GM12878 (cell line): ENCODE measurements at regions not wholly inside any gene's neighbourhood (a gene's known extent, or its start where the extent isn't known, plus 50 kb on each side); places are given as distances from the start of the nearest gene placed in this dataset.

ENCODE experiments used
- ATAC-seq: fragments of 200-7000 bp; cut with Tn5 transposase; 3 replicates; pipeline ENCODE4 v1.9.1; 2020; ENCODE audit warnings: mild to moderate bottlenecking, moderate library complexity
- BruUV-seq: library from RNA; stranded (reverse); fragments of 400-500 nt; replicated peaks from 2 replicates; lab custom pipeline; 2021; lab: Mats Ljungman, UMichigan
- CTCF ChIA-PET: fragments of 300-600 bp; sonication (Branson Sonifier 250); formaldehyde crosslinking; extraction: SDS; loops from one replicate; lab custom pipeline; 2021; ENCODE audit warnings: inconsistent platforms; lab: Yijun Ruan, JAX
- POLR2A ChIA-PET: fragments of 350-600 bp; formaldehyde crosslinking; extraction: SDS; loops from one replicate; lab custom pipeline; 2021; ENCODE audit warnings: inconsistent platforms; lab: Charles Lee
- RAD21 ChIA-PET: fragments of 300-600 bp; sonication (Branson Sonifier 250); formaldehyde crosslinking; loops from one replicate; lab custom pipeline; 2023; ENCODE audit warnings: antibody characterized with exemption; ENCODE audit not compliant: unreplicated experiment; lab: Charles Lee
- SMC1A ChIA-PET: fragments of 300-600 bp; sonication (Branson Sonifier 250); formaldehyde crosslinking; loops from one replicate; lab custom pipeline; 2023; ENCODE audit not compliant: unreplicated experiment, uncharacterized antibody; lab: Charles Lee
- DNase-seq: peaks from one replicate; pipeline ENCODE4 v3.0.0-alpha.2; 2011; ENCODE audit warnings: low read depth, low spot score
- FAIRE-seq: peaks from 3 replicates; lab custom pipeline; 2011; peaks lifted over from hg19 to GRCh38; lab: Jason Lieb, UNC
- H2AFZ ChIP-seq: 2 replicates; pipeline ENCODE4 v1.6.0; 2011; ENCODE audit warnings: low read depth, low read length, control low read depth; ENCODE audit not compliant: control insufficient read depth
- H3K27ac ChIP-seq: 2 replicates; pipeline ENCODE4 v1.5.1; 2011; ENCODE audit warnings: control low read depth; ENCODE audit not compliant: control insufficient read depth, insufficient read depth
- H3K27me3 ChIP-seq, 2 experiments: replicated peaks in 1 of 2; 2 replicates each; pipeline versions ENCODE4 v1.6.0 to v1.6.1; 2011; ENCODE audit warnings: low read length in 1 of 2; ENCODE audit not compliant: control insufficient read depth in 2 of 2, insufficient read depth in 2 of 2
- H3K36me3 ChIP-seq, 2 experiments: 2 replicates each; pipeline ENCODE4 v1.5.1; 2011; ENCODE audit warnings: low read length in 1 of 2; ENCODE audit not compliant: control insufficient read depth in 2 of 2, insufficient read depth in 2 of 2
- H3K4me1 ChIP-seq: 2 replicates; pipeline ENCODE4 v1.6.1; 2011; ENCODE audit warnings: mild to moderate bottlenecking, low read length, moderate library complexity, mixed read lengths; ENCODE audit not compliant: control insufficient read depth, insufficient read depth
- H3K4me2 ChIP-seq: 2 replicates; pipeline ENCODE4 v1.6.0; 2011; ENCODE audit warnings: control low read depth; ENCODE audit not compliant: control insufficient read depth, insufficient read depth
- H3K4me3 ChIP-seq: fragments of 200-600 bp; sonication (generic); 2 replicates; pipeline ENCODE4 v1.5.1; 2016
- H3K79me2 ChIP-seq: 2 replicates; pipeline ENCODE4 v1.6.0; 2011; ENCODE audit warnings: low read length; ENCODE audit not compliant: control insufficient read depth, insufficient read depth
- H3K9ac ChIP-seq: 2 replicates; pipeline ENCODE4 v1.8.0; 2011; ENCODE audit warnings: low read length, control low read depth, mixed read lengths; ENCODE audit not compliant: control insufficient read depth, insufficient read depth
- H3K9me3 ChIP-seq: replicated peaks from 3 replicates; pipeline ENCODE4 v1.5.1; 2011; ENCODE audit warnings: mild to moderate bottlenecking, low read length; ENCODE audit not compliant: control insufficient read depth, insufficient read depth
- H4K20me1 ChIP-seq: 2 replicates; pipeline ENCODE4 v1.6.0; 2011; ENCODE audit not compliant: control insufficient read depth, insufficient read depth
- CREB1 ChIP-seq: IDR thresholded peaks from 2 replicates; pipeline ENCODE4 v1.6.1; 2012; ENCODE audit warnings: low read depth, mild to moderate bottlenecking, inconsistent platforms
- FOXM1 ChIP-seq: IDR thresholded peaks from 2 replicates; pipeline ENCODE4 v1.6.1; 2012; ENCODE audit warnings: low read depth, mild to moderate bottlenecking, inconsistent platforms, low read length, moderate library complexity
- IKZF1 ChIP-seq: fragments of 450-650 bp; conservative IDR thresholded peaks from 2 replicates; pipeline ENCODE4 v1.6.1; 2017; ENCODE audit warnings: antibody characterized with exemption, mild to moderate bottlenecking
- NFYB ChIP-seq: IDR thresholded peaks from 2 replicates; pipeline ENCODE4 v1.6.1; 2011; ENCODE audit warnings: low read depth, mild to moderate bottlenecking, low read length, improper control_type of control experiment, moderate library complexity; ENCODE audit not compliant: insufficient read depth
- NR2C1 ChIP-seq: fragments of 450-650 bp; IDR thresholded peaks from 2 replicates; pipeline ENCODE4 v1.6.1; 2017; ENCODE audit warnings: antibody characterized with exemption, mild to moderate bottlenecking, moderate library complexity
- NR2F1 ChIP-seq: fragments of 450-650 bp; conservative IDR thresholded peaks from 2 replicates; pipeline ENCODE4 v1.6.1; 2017; ENCODE audit warnings: mild to moderate bottlenecking
- POU2F2 ChIP-seq: IDR thresholded peaks from 3 replicates; pipeline ENCODE4 v1.6.1; 2011; ENCODE audit warnings: low read depth, mild to moderate bottlenecking, low read length, borderline replicate concordance
- RFX5 ChIP-seq: IDR thresholded peaks from 2 replicates; pipeline ENCODE4 v1.6.1; 2011; ENCODE audit warnings: low read depth, low read length, improper control_type of control experiment
- SIX5 ChIP-seq: IDR thresholded peaks from 2 replicates; pipeline ENCODE4 v1.6.1; 2011; ENCODE audit warnings: mild to moderate bottlenecking, low read depth, low read length, moderate library complexity; ENCODE audit not compliant: severe bottlenecking
- SPI1 ChIP-seq: IDR thresholded peaks from 2 replicates; pipeline ENCODE4 v1.6.1; 2011; ENCODE audit warnings: low read depth, mild to moderate bottlenecking, low read length, moderate library complexity, borderline replicate concordance; ENCODE audit not compliant: insufficient read depth
- TBL1XR1 ChIP-seq: IDR thresholded peaks from 2 replicates; pipeline ENCODE4 v1.6.1; 2012; ENCODE audit warnings: low read depth, low read length, improper control_type of control experiment
- YY1 ChIP-seq: IDR thresholded peaks from 2 replicates; pipeline ENCODE4 v1.6.1; 2011; ENCODE audit warnings: low read depth, mild to moderate bottlenecking, low read length
- ZNF384 ChIP-seq: IDR thresholded peaks from 2 replicates; pipeline ENCODE4 v1.6.1; 2012; ENCODE audit warnings: low read depth, mild to moderate bottlenecking, low read length, improper control_type of control experiment, borderline replicate concordance
- ZZZ3 ChIP-seq: IDR thresholded peaks from 2 replicates; pipeline ENCODE4 v1.6.1; 2011; ENCODE audit warnings: low read depth; ENCODE audit not compliant: control insufficient read depth, insufficient read length
- WGBS: methylation state at CpG from one replicate; pipeline ENCODE4 v1.1.6; 2016; ENCODE audit warnings: low lambda C conversion rate; ENCODE audit not compliant: insufficient replicate concordance, insufficient coverage; ENCODE audit errors: missing lambda C conversion rate; 5-methylcytosine and 5-hydroxymethylcytosine counted together
- in situ Hi-C: fragments of 300-500 bp; cut with MboI; formaldehyde crosslinking; loops from 9 replicates; pipeline ENCODE4 v1.14.3; 2018; ENCODE audit warnings: mixed read lengths
- intact Hi-C: fragments of 100-400 bp; cut with micrococcal nuclease; formaldehyde crosslinking; loops from one replicate; pipeline ENCODE4 v1.14.2; 2022; ENCODE audit not compliant: unreplicated experiment
- TF ChIP-seq, protein P1 (sequence below): IDR thresholded peaks from 2 replicates; pipeline ENCODE4 v1.6.1; 2012; ENCODE audit warnings: low read depth, low read length, improper control_type of control experiment
- TF ChIP-seq, protein P2 (sequence below): fragments of 450-650 bp; IDR thresholded peaks from 2 replicates; pipeline ENCODE4 v1.6.1; 2018; ENCODE audit warnings: borderline replicate concordance, mild to moderate bottlenecking; ENCODE audit not compliant: partially characterized antibody
- TF ChIP-seq, protein P3 (sequence below): IDR thresholded peaks from 2 replicates; pipeline ENCODE4 v1.6.1; 2012; ENCODE audit warnings: low read depth, low read length, improper control_type of control experiment
- TF ChIP-seq, protein P4 (sequence below): fragments of 450-650 bp; formaldehyde crosslinking; IDR thresholded peaks from 2 replicates; pipeline ENCODE4 v1.4.0; 2022; ENCODE audit warnings: mild to moderate bottlenecking, moderate library complexity

DNA sequence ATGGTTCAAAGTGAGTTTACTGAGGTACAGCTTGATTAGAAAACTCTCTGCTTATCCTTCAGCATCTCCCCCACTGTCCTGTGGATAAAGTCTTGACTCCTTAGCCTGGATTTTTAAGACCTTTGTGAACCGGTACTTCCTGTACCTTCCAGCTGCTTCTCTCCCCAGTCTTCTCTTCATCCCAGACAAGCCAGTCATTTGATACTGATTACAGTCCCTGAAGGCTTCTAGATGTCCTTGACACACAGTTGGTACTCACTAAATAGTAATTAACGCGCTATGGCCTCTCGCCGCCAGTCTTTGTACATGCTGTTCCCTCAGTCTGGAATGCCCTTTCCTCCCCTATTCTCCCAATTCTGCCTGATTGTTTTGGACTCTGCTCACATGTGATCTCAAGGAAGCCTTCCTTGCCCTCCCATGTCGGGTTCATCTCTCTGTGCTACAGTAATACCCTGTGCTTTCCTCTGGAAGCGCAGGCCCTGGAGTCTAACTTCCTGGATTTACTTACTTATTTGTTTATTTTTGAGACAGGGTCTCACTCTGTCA lies 50.6 kb upstream of the PTGR2 start:
- ChIA-PET POLR2A (no interaction called here), SMC1A (interaction anchor here (0.5 to 1.3 kb wide), 6 partner anchors 21 to 316 kb away, joined by 3 read pairs; no protein-coding TSS in a partner anchor), CTCF (interaction anchor here (0.9 to 1.2 kb wide), 2 partner anchors 72 to 238 kb away, joined by 3 to 6 read pairs; no protein-coding TSS in a partner anchor), RAD21 (interaction anchor here (1.5 kb wide), 2 partner anchors 43 to 72 kb away, joined by 3 to 5 read pairs; no protein-coding TSS in a partner anchor)
- no TSS peak for BruUV-seq
- Histone ChIP-seq H3K27ac (no peak overlapping the region), H3K4me3 (no peak overlapping the region), H3K4me1 (peaks cover 15% of the 10 kb centered on the region), H2AFZ (no peak overlapping the region), H3K79me2 (no peaks in the 10 kb centered on the region), H3K27me3 (no peaks in the 10 kb centered on the region), H3K4me2 (no peak overlapping the region), H3K36me3 (no peaks in the 10 kb centered on the region), H4K20me1 (no peaks in the 10 kb centered on the region), H3K9ac (no peak overlapping the region), H3K9me3 (no peaks in the 10 kb centered on the region)
- intact Hi-C loops: no loop called here
- WGBS: 93% methylated on average over 7 of the region's 7 CpGs
- in situ Hi-C loops: no loop called here
- no peak for ATAC-seq
- FAIRE-seq: no peak
- DNase-seq: no peak
- TF ChIP-seq RFX5 (no peak), IKZF1 (no peak), SIX5 (no peak), ZZZ3 (no peak), CREB1 (no peak), YY1 (no peak), POU2F2 (no peak), SPI1 (no peak), NFYB (no peak), NR2C1 (no peak), ZNF384 (no peak), NR2F1 (no peak), TBL1XR1 (no peak), FOXM1 (no peak)
- TF ChIP-seq, protein P1, sequence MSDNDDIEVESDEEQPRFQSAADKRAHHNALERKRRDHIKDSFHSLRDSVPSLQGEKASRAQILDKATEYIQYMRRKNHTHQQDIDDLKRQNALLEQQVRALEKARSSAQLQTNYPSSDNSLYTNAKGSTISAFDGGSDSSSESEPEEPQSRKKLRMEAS: no peak
- TF ChIP-seq, protein P2, sequence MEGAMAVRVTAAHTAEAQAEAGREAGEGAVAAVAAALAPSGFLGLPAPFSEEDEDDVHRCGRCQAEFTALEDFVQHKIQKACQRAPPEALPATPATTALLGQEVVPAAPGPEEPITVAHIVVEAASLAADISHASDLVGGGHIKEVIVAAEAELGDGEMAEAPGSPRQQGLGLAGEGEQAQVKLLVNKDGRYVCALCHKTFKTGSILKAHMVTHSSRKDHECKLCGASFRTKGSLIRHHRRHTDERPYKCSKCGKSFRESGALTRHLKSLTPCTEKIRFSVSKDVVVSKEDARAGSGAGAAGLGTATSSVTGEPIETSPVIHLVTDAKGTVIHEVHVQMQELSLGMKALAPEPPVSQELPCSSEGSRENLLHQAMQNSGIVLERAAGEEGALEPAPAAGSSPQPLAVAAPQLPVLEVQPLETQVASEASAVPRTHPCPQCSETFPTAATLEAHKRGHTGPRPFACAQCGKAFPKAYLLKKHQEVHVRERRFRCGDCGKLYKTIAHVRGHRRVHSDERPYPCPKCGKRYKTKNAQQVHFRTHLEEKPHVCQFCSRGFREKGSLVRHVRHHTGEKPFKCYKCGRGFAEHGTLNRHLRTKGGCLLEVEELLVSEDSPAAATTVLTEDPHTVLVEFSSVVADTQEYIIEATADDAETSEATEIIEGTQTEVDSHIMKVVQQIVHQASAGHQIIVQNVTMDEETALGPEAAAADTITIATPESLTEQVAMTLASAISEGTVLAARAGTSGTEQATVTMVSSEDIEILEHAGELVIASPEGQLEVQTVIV: no peak
- TF ChIP-seq, protein P3, sequence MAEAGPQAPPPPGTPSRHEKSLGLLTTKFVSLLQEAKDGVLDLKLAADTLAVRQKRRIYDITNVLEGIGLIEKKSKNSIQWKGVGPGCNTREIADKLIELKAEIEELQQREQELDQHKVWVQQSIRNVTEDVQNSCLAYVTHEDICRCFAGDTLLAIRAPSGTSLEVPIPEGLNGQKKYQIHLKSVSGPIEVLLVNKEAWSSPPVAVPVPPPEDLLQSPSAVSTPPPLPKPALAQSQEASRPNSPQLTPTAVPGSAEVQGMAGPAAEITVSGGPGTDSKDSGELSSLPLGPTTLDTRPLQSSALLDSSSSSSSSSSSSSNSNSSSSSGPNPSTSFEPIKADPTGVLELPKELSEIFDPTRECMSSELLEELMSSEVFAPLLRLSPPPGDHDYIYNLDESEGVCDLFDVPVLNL: no peak
- TF ChIP-seq, protein P4, sequence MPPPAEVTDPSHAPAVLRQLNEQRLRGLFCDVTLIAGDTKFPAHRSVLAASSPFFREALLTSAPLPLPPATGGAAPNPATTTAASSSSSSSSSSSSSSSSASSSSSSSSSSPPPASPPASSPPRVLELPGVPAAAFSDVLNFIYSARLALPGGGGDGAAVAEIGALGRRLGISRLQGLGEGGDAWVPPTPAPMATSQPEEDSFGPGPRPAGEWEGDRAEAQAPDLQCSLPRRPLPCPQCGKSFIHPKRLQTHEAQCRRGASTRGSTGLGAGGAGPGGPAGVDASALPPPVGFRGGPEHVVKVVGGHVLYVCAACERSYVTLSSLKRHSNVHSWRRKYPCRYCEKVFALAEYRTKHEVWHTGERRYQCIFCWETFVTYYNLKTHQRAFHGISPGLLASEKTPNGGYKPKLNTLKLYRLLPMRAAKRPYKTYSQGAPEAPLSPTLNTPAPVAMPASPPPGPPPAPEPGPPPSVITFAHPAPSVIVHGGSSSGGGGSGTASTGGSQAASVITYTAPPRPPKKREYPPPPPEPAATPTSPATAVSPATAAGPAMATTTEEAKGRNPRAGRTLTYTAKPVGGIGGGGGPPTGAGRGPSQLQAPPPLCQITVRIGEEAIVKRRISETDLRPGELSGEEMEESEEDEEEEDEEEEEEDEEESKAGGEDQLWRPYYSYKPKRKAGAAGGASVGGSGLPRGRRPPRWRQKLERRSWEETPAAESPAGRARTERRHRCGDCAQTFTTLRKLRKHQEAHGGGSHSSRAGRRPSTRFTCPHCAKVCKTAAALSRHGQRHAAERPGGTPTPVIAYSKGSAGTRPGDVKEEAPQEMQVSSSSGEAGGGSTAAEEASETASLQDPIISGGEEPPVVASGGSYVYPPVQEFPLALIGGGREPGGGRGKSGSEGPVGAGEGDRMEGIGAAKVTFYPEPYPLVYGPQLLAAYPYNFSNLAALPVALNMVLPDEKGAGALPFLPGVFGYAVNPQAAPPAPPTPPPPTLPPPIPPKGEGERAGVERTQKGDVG (CRISPR knock-in tag): no peak
